ENCODE measurements at regions not wholly inside any gene's neighbourhood (a gene's known extent, or its start where the extent isn't known, plus 50 kb on each side); places are given as distances from the start of the nearest gene placed in this dataset.

GRCh38 chr6:22825210-22825609 is 255.8 kb downstream of the HDGFL1 start:
- DNase-seq (ENCODE audit: low spot score): no peak
- Histone ChIP-seq H3K27ac (ENCODE audit: low read depth in 1 of 2, low read length in 2 of 2) (no peak overlapping the region), H3K27me3 (ENCODE audit: control insufficient read depth in 4 of 4, insufficient read depth in 4 of 4, low read length in 3 of 4) (no peaks in the 10 kb centered on the region), H3K4me3 (ENCODE audit: low read depth in 1 of 3, low read length in 3 of 3) (no peak overlapping the region), H3K9ac (ENCODE audit: low read depth in 1 of 2, low read length in 2 of 2) (no peak overlapping the region), H3K36me3 (ENCODE audit: control insufficient read depth in 4 of 4, insufficient read depth in 3 of 4, low read depth in 1 of 4, low read length in 3 of 4) (no peaks in the 10 kb centered on the region), H3K9me3 (ENCODE audit: control insufficient read depth in 4 of 4, low read length in 3 of 4) (no peaks in the 10 kb centered on the region), H3K4me1 (ENCODE audit: control insufficient read depth in 4 of 4, insufficient read depth in 4 of 4, low read length in 3 of 4) (peaks cover 0 to 5% (median 2%) of the 10 kb centered on the region in 4 donors)
- TF ChIP-seq SP1 (IDR thresholded peaks at IDR 0.05) (no peak), ATF3 (IDR thresholded peaks at IDR 0.05) (no peak), FOXA2 (IDR thresholded peaks at IDR 0.05) (no peak), REST (IDR thresholded peaks at IDR 0.05) (no peak), EGR1 (IDR thresholded peaks at IDR 0.05; ENCODE audit: low read depth in 2 of 2) (no peak), NR2F2 (IDR thresholded peaks at IDR 0.05) (no peak), YY1 (IDR thresholded peaks at IDR 0.05) (no peak)
- TF ChIP-seq, protein P1, sequence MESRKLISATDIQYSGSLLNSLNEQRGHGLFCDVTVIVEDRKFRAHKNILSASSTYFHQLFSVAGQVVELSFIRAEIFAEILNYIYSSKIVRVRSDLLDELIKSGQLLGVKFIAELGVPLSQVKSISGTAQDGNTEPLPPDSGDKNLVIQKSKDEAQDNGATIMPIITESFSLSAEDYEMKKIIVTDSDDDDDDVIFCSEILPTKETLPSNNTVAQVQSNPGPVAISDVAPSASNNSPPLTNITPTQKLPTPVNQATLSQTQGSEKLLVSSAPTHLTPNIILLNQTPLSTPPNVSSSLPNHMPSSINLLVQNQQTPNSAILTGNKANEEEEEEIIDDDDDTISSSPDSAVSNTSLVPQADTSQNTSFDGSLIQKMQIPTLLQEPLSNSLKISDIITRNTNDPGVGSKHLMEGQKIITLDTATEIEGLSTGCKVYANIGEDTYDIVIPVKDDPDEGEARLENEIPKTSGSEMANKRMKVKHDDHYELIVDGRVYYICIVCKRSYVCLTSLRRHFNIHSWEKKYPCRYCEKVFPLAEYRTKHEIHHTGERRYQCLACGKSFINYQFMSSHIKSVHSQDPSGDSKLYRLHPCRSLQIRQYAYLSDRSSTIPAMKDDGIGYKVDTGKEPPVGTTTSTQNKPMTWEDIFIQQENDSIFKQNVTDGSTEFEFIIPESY (IDR thresholded peaks at IDR 0.05): no peak
- WGBS: 82% methylated on average over 3 of the region's 3 CpGs

DNA sequence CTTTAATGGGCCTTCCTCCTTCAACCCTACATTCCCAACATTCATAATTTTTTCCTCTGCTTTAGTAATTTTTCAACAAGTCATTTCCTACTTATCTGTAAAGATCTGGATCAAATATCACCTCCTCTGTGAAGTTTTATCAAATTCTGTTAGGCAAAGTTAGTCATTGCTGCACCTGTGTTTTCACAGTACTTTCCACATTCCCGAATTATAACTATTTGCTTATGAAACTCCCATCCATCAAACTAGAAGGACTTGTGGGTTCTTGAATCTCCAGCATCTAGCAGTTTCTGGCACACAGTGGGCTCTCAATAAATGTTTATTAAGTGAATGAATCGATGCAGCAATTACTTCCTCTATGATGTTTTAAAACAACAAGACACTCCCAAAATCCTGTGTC is 257.6 kb downstream of the HDGFL1 start:
- H3K27ac ChIP-seq (ENCODE audit: low read depth in 1 of 2, low read length in 2 of 2): no peak overlapping the region

More for the DNA sequence above, 257.6 kb downstream of the HDGFL1 start:
- DNase-seq (ENCODE audit: low spot score): no peak
- Histone ChIP-seq H3K4me1 (ENCODE audit: control insufficient read depth in 4 of 4, insufficient read depth in 4 of 4, low read length in 3 of 4) (peaks cover 0 to 5% (median 2%) of the 10 kb centered on the region in 4 donors), H3K9me3 (ENCODE audit: control insufficient read depth in 4 of 4, low read length in 3 of 4) (no peaks in the 10 kb centered on the region), H3K27me3 (ENCODE audit: control insufficient read depth in 4 of 4, insufficient read depth in 4 of 4, low read length in 3 of 4) (no peaks in the 10 kb centered on the region), H3K9ac (ENCODE audit: low read depth in 1 of 2, low read length in 2 of 2) (no peak overlapping the region), H3K4me3 (ENCODE audit: low read depth in 1 of 3, low read length in 3 of 3) (no peak overlapping the region), H3K36me3 (ENCODE audit: control insufficient read depth in 4 of 4, insufficient read depth in 3 of 4, low read depth in 1 of 4, low read length in 3 of 4) (no peaks in the 10 kb centered on the region)
- WGBS: 80% methylated on average over 2 of the region's 2 CpGs
- no peak for TF ChIP-seq ATF3 (IDR thresholded peaks at IDR 0.05)
- no peak for TF ChIP-seq EGR1 (IDR thresholded peaks at IDR 0.05; ENCODE audit: low read depth in 2 of 2)
- TF ChIP-seq REST (IDR thresholded peaks at IDR 0.05): no peak
- TF ChIP-seq GABPA (IDR thresholded peaks at IDR 0.05 in 1 of 2, conservative IDR thresholded peaks at IDR 0.05 in 1 of 2): no peak
- TF ChIP-seq, protein P1 (IDR thresholded peaks at IDR 0.05): no peak
- TF ChIP-seq YY1 (IDR thresholded peaks at IDR 0.05): no peak
- no peak for TF ChIP-seq HNF4A (conservative IDR thresholded peaks at IDR 0.05)
- TF ChIP-seq, protein P2, sequence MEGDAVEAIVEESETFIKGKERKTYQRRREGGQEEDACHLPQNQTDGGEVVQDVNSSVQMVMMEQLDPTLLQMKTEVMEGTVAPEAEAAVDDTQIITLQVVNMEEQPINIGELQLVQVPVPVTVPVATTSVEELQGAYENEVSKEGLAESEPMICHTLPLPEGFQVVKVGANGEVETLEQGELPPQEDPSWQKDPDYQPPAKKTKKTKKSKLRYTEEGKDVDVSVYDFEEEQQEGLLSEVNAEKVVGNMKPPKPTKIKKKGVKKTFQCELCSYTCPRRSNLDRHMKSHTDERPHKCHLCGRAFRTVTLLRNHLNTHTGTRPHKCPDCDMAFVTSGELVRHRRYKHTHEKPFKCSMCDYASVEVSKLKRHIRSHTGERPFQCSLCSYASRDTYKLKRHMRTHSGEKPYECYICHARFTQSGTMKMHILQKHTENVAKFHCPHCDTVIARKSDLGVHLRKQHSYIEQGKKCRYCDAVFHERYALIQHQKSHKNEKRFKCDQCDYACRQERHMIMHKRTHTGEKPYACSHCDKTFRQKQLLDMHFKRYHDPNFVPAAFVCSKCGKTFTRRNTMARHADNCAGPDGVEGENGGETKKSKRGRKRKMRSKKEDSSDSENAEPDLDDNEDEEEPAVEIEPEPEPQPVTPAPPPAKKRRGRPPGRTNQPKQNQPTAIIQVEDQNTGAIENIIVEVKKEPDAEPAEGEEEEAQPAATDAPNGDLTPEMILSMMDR (IDR thresholded peaks at IDR 0.05; ENCODE audit: low read depth, low read length, missing input control): no peak
- no peak for TF ChIP-seq FOXA2 (IDR thresholded peaks at IDR 0.05)
- no peak for TF ChIP-seq RAD21 (IDR thresholded peaks at IDR 0.05)
- no peak for TF ChIP-seq JUND (IDR thresholded peaks at IDR 0.05)
- no peak for TF ChIP-seq SP1 (IDR thresholded peaks at IDR 0.05)
- no peak for TF ChIP-seq MAX (IDR thresholded peaks at IDR 0.05)
- no peak for TF ChIP-seq HNF4G (IDR thresholded peaks at IDR 0.05)
- TF ChIP-seq FOXA1 (IDR thresholded peaks at IDR 0.05): no peak
- TF ChIP-seq NR2F2 (IDR thresholded peaks at IDR 0.05): no peak
- TF ChIP-seq RXRA (IDR thresholded peaks at IDR 0.05): no peak
- no peak for TF ChIP-seq TAF1 (conservative IDR thresholded peaks at IDR 0.05)
